GM23248 (cell line): ENCODE measurements at regions not wholly inside any gene's neighbourhood (a gene's known extent, or its start where the extent isn't known, plus 50 kb on each side); places are given as distances from the start of the nearest gene placed in this dataset.

ENCODE experiments used
- DNase-seq: peaks from one replicate; pipeline ENCODE4 v3.0.0-alpha.2; 2015
- H2AFZ ChIP-seq: fragments of 200-600 bp; sonication (generic); 2 replicates; pipeline ENCODE4 v1.6.1; 2016; ENCODE audit warnings: antibody characterized with exemption
- H3F3A ChIP-seq: fragments of 200-600 bp; sonication (generic); 2 replicates; pipeline ENCODE4 v1.6.1; 2016; ENCODE audit warnings: mild to moderate bottlenecking, antibody characterized with exemption, mixed run types; ENCODE audit not compliant: insufficient read depth
- H3K27ac ChIP-seq: fragments of 200-600 bp; sonication (generic); 2 replicates; pipeline ENCODE4 v1.5.1; 2016; ENCODE audit warnings: mild to moderate bottlenecking
- H3K27me3 ChIP-seq: fragments of 200-600 bp; sonication (generic); replicated peaks from 2 replicates; pipeline ENCODE4 v1.6.1; 2016; ENCODE audit warnings: mild to moderate bottlenecking; ENCODE audit not compliant: insufficient read depth
- H3K36me3 ChIP-seq: fragments of 200-600 bp; sonication (generic); 2 replicates; pipeline ENCODE4 v1.6.1; 2016; ENCODE audit warnings: low read depth, mild to moderate bottlenecking
- H3K4me1 ChIP-seq: fragments of 200-600 bp; sonication (generic); 2 replicates; pipeline ENCODE4 v1.6.1; 2016; ENCODE audit warnings: mild to moderate bottlenecking; ENCODE audit not compliant: insufficient read depth
- H3K4me2 ChIP-seq: fragments of 200-600 bp; sonication (generic); one replicate; pipeline ENCODE4 v1.6.1; 2016; ENCODE audit warnings: mild to moderate bottlenecking; ENCODE audit not compliant: unreplicated experiment
- H3K4me3 ChIP-seq: fragments of 200-600 bp; sonication (generic); 2 replicates; pipeline ENCODE4 v1.5.1; 2016; ENCODE audit warnings: mild to moderate bottlenecking
- H3K79me2 ChIP-seq: fragments of 200-600 bp; sonication (generic); 2 replicates; pipeline ENCODE4 v1.6.1; 2016; ENCODE audit warnings: mild to moderate bottlenecking; ENCODE audit not compliant: insufficient read depth
- H3K9ac ChIP-seq: fragments of 200-600 bp; sonication (generic); 2 replicates; pipeline ENCODE4 v1.6.1; 2016; ENCODE audit warnings: mild to moderate bottlenecking
- H3K9me2 ChIP-seq: fragments of 200-600 bp; sonication (generic); 2 replicates; pipeline ENCODE4 v1.6.1; 2016; ENCODE audit warnings: mixed run types, mild to moderate bottlenecking, moderate library complexity; ENCODE audit not compliant: insufficient read depth
- H3K9me3 ChIP-seq: fragments of 200-600 bp; sonication (generic); one replicate; pipeline ENCODE4 v1.6.1; 2017; ENCODE audit warnings: low read depth
- H4K20me1 ChIP-seq: fragments of 200-600 bp; sonication (generic); 2 replicates; pipeline ENCODE4 v1.6.0; 2016; ENCODE audit not compliant: insufficient read depth
- EZH2 ChIP-seq: fragments of 200-600 bp; sonication (generic); IDR thresholded peaks from 2 replicates; pipeline ENCODE4 v1.6.1; 2018; ENCODE audit warnings: antibody characterized with exemption, mild to moderate bottlenecking; ENCODE audit not compliant: insufficient read depth, poor library complexity, severe bottlenecking
- EZH2phosphoT487 ChIP-seq: fragments of 200-600 bp; sonication (generic); IDR thresholded peaks from 2 replicates; pipeline ENCODE4 v1.6.1; 2018; ENCODE audit warnings: antibody characterized with exemption, moderate library complexity, mild to moderate bottlenecking, low read depth; ENCODE audit not compliant: insufficient read depth
- WGBS, 2 experiments: methylation state at CpG; one replicate each; pipeline ENCODE4 v1.1.6; 2015 to 2017; ENCODE audit warnings: low lambda C conversion rate in 2 of 2, low coverage in 1 of 2; ENCODE audit errors: missing lambda C conversion rate in 2 of 2; 5-methylcytosine and 5-hydroxymethylcytosine counted together
- in situ Hi-C: fragments of 300-500 bp; cut with MboI; formaldehyde crosslinking; loops from 2 replicates; pipeline ENCODE4 v1.15.0; 2020

DNA sequence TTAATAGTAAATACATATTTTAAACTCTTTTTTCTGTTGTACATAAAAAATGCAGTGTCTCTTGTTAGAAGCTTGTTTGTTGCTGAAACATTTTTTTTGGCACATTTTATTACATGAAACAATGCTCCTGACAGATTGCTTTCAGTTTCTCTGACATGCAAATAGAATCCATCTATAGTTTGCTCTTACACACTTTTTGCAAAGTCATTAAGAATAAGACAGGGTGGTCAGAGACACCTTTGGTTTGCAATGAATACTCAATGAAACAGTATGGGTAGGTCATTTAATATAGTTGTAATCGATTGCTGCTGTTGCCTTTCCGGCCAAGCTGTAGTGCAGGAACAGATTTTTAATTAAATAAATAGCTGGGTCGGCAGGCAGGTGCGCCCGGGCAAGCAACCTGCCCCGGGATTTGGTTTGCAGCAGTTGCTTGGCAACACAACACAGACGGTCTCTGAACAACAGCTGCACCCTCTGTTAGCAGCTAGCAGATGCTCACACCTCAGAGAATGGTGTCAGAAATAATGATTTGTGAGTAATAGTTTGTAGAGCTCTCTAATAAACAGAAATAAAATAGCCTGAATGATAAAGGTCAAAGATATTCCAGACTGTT, 115.7 kb upstream of the CACNA2D1 start:
- no peak overlapping the region for H3K27ac ChIP-seq
- H3K4me2 ChIP-seq, result no peak overlapping the region
- DNase-seq, result no peak

DNA sequence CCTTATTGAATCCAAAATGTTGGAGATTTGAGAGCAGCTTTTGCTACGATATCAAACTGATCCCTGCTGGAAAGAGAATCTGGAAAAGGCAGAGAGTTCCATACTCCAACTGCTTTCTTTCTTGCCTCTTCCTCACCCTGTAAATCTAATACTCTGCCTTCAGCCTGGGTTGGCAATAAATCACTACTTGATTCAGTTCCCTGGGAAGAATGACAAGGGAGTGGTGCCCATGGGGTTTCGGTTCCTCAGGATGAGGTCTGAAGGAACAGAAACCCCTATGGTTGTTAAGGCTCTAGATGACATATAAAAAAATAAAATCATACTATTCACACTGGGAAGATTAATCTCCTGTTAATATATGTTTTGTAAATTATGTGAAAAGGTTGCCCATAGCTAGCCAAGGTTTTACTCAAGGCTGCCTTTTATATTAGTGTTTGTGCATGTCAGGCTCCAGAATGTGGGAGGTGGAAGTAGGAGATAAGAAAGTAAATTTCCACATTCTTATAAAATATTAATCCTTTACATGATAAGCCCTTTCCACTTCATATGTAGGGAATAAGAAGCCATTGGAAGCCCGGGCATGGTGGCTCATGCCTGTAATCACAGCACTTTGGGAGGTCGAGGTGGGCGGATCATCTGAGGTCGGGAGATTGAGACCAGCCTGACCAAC, 106.2 kb upstream of the CACNA2D1 start:
- Histone ChIP-seq H3K4me3 (no peak overlapping the region), H3K9ac (no peak overlapping the region), H3F3A (no peaks in the 10 kb centered on the region), H3K27ac (no peak overlapping the region), H4K20me1 (no peaks in the 10 kb centered on the region), H3K4me2 (no peak overlapping the region), H3K36me3 (no peaks in the 10 kb centered on the region), H2AFZ (no peak overlapping the region), H3K27me3 (peaks cover 88% of the 10 kb centered on the region), H3K9me2 (no peaks in the 10 kb centered on the region), H3K4me1 (no peaks in the 10 kb centered on the region), H3K79me2 (no peaks in the 10 kb centered on the region), H3K9me3 (no peaks in the 10 kb centered on the region)
- TF ChIP-seq EZH2phosphoT487 (no peak), EZH2 (no peak)
- no peak for DNase-seq
- in situ Hi-C loops, result no loop called here
- 60 to 68% methylated on average over 6 of the region's 6 CpGs for WGBS, 2 experiments

More for the DNA sequence above, 115.7 kb upstream of the CACNA2D1 start:
- no peak overlapping the region for H3K4me3 ChIP-seq
- H3K9me2 ChIP-seq, result no peaks in the 10 kb centered on the region
- H3K9ac ChIP-seq, result no peak overlapping the region
- H2AFZ ChIP-seq, result no peak overlapping the region
- no peaks in the 10 kb centered on the region for H3K36me3 ChIP-seq
- WGBS, 2 experiments, result 28 to 32% methylated on average over 7 of the region's 7 CpGs
- peaks cover 43% of the 10 kb centered on the region for H3K27me3 ChIP-seq
- TF ChIP-seq EZH2 (no peak), EZH2phosphoT487 (no peak)
- H4K20me1 ChIP-seq, result no peaks in the 10 kb centered on the region
- H3K4me1 ChIP-seq, result peaks cover 17% of the 10 kb centered on the region
- peaks cover 9% of the 10 kb centered on the region; the same call in 1 of the 2 replicates for H3F3A ChIP-seq
- no peaks in the 10 kb centered on the region for H3K9me3 ChIP-seq
- in situ Hi-C loops, result no loop called here
- no peaks in the 10 kb centered on the region for H3K79me2 ChIP-seq

DNA sequence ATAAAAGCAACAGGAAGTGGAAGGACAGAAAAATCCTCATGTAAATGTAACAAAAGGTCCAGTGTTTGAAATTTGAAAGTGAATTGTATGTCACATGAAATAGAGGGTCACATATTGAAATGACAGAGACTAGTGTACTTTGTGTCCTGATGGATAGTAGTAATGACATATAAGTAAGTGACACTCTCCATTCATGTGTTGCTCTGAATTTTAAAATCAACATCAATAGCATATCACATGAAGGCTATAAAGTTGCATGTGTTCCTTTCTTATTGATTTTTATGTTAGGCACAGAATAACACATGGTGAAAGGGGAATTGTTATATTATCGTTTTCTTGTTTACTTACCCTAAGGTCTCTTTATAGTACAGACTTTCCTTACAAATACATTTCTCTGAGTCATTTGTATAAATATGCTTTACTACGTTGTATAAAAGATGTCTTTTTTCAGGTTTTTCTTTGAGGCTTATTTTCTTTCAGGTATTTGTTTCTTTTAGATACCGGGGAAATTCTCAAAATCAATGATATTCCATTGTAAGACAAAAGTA, 104.6 kb upstream of the CACNA2D1 start:
- in situ Hi-C loops, result no loop called here
- Histone ChIP-seq H3K4me1 (peaks cover 2% of the 10 kb centered on the region), H4K20me1 (no peaks in the 10 kb centered on the region), H3K79me2 (no peaks in the 10 kb centered on the region), H3K27ac (no peak overlapping the region), H3F3A (peaks cover 1% of the 10 kb centered on the region; the same call in 1 of the 2 replicates), H3K4me2 (no peak overlapping the region), H3K9me2 (no peaks in the 10 kb centered on the region), H2AFZ (no peak overlapping the region), H3K9ac (no peak overlapping the region), H3K27me3 (peaks cover 88% of the 10 kb centered on the region), H3K9me3 (no peaks in the 10 kb centered on the region), H3K36me3 (no peaks in the 10 kb centered on the region), H3K4me3 (no peak overlapping the region)
- WGBS, 2 experiments, result 76 to 78% methylated on average over 3 of the region's 3 CpGs
- DNase-seq, result no peak
- no peak for TF ChIP-seq EZH2phosphoT487
- no peak for TF ChIP-seq EZH2

- peak; percentile 88; the same call in 1 of the 2 replicates for TF ChIP-seq EZH2phosphoT487
- TF ChIP-seq EZH2, result no peak
- H3K9me3 ChIP-seq, result no peaks in the 10 kb centered on the region
- H3K27me3 ChIP-seq, result peaks cover 47% of the 10 kb centered on the region
- peak; percentile 85 for DNase-seq
- in situ Hi-C loops, result no loop called here
- no peak overlapping the region for H3K9ac ChIP-seq
- 0 to 1% methylated on average over 2 of the region's 2 CpGs for WGBS, 2 experiments
- no peaks in the 10 kb centered on the region for H3K9me2 ChIP-seq
- peaks cover 13% of the 10 kb centered on the region for H3K4me1 ChIP-seq
- H3K36me3 ChIP-seq, result no peaks in the 10 kb centered on the region
- H4K20me1 ChIP-seq, result no peaks in the 10 kb centered on the region
- no peak overlapping the region for H3K4me3 ChIP-seq
- H3K27ac ChIP-seq, result peak overlapping the region; percentile 10
- peaks cover 16% of the 10 kb centered on the region for H3F3A ChIP-seq
- H3K79me2 ChIP-seq, result no peaks in the 10 kb centered on the region
- peak overlapping the region; percentile 64 for H3K4me2 ChIP-seq
- no peak overlapping the region for H2AFZ ChIP-seq
Measured at GRCh38 chr7:82542665-82543064, 99.1 kb upstream of the CACNA2D1 start.
